Calu3 (cell line): ENCODE measurements at regions not wholly inside any gene's neighbourhood (a gene's known extent, or its start where the extent isn't known, plus 50 kb on each side); places are given as distances from the start of the nearest gene placed in this dataset.

ENCODE experiments used
- BruUV-seq: library from RNA; stranded (reverse); fragments of 400-500 nt; replicated peaks from 2 replicates; lab custom pipeline; 2021; lab: Mats Ljungman, UMichigan
- CTCF ChIA-PET: fragments of 300-600 bp; sonication (Branson Sonifier 250); formaldehyde crosslinking; loops from one replicate; lab custom pipeline; 2022; ENCODE audit warnings: antibody characterized with exemption; lab: Charles Lee
- DNase-seq: peaks from one replicate; pipeline ENCODE4 v3.0.0; 2022
- H3K27ac Mint-ChIP-seq: one replicate; pipeline ENCODE4 v1.8.0; 2022; ENCODE audit warnings: mixed read lengths; ENCODE audit not compliant: unreplicated experiment
- H3K27me3 Mint-ChIP-seq: one replicate; pipeline ENCODE4 v1.8.0; 2022; ENCODE audit warnings: mixed read lengths; ENCODE audit not compliant: unreplicated experiment
- H3K36me3 Mint-ChIP-seq: one replicate; pipeline ENCODE4 v1.8.0; 2022; ENCODE audit warnings: mild to moderate bottlenecking, moderate library complexity, mixed read lengths; ENCODE audit not compliant: insufficient read depth, unreplicated experiment
- H3K4me1 Mint-ChIP-seq: one replicate; pipeline ENCODE4 v1.8.0; 2022; ENCODE audit warnings: mild to moderate bottlenecking, low read depth, mixed read lengths; ENCODE audit not compliant: unreplicated experiment
- H3K4me3 Mint-ChIP-seq: one replicate; pipeline ENCODE4 v1.8.0; 2022; ENCODE audit warnings: mild to moderate bottlenecking, low read depth, moderate library complexity, mixed read lengths; ENCODE audit not compliant: unreplicated experiment
- H3K9me3 Mint-ChIP-seq: one replicate; pipeline ENCODE4 v1.8.0; 2022; ENCODE audit warnings: low read depth, mixed read lengths; ENCODE audit not compliant: unreplicated experiment
- CTCF ChIP-seq: fragments of 200-600 bp; IDR thresholded peaks from one replicate; pipeline ENCODE4 v1.8.0; 2022; ENCODE audit warnings: antibody characterized with exemption; ENCODE audit not compliant: unreplicated experiment
- intact Hi-C: fragments of 100-400 bp; cut with micrococcal nuclease; formaldehyde crosslinking; loops from one replicate; pipeline ENCODE4 v1.10.0; 2022; ENCODE audit not compliant: unreplicated experiment

DNA sequence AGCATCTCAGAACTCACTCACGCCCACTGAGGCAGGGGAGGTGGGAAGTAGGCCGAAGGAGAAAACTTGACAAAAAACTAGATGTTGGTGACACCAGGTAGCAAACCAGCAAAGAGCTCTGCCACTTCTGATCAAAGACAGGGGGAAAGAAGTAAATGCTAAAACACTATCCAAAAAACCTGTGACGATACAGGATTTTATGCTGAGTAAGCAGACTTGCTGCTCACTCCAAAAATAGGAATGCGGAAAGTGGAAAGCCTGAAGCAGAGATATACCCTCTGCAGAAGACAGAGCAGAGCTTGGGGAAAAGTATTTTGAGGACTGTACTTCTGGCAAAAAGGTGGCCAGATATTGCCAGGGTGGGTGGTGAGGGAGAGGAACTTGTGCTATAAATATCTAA lies 73.3 kb upstream of the YPEL5 start:
- Mint-ChIP-seq H3K4me1 (no peaks in the 10 kb centered on the region), H3K36me3 (no peaks in the 10 kb centered on the region), H3K4me3 (no peak overlapping the region), H3K9me3 (no peaks in the 10 kb centered on the region), H3K27ac (no peak overlapping the region), H3K27me3 (peaks cover 86% of the 10 kb centered on the region)
- intact Hi-C loops: loop anchor here (5.0 kb wide), 2 partner anchors 766 to 836 kb away; no protein-coding TSS in a partner anchor
- CTCF ChIA-PET: no interaction called here
- DNase-seq: no peak
- TF ChIP-seq CTCF: no peak
- no TSS peak for BruUV-seq

DNA sequence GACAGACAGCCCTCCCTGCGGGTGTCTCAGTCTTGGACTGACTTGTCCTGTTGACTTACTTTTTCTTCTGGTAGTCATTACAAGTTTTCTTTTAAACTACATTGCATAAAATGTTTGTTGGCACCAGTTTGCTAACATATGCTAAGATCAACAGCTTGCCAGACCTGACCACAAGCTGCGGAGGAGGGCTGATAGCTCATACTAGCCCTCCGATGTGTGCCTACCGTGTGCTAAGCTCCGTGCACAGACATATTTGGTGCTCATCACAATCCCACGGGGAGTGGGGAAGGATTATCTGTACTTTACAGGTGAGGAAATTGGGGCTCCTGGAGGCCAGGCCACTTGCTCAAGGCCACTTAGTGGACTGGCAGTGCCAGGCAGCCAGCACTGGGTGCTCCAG lies 72.8 kb upstream of the YPEL5 start:
- DNase-seq: no peak
- TF ChIP-seq CTCF: no peak
- CTCF ChIA-PET: interaction anchor here (0.7 kb wide), 1 partner anchor 839 kb away, joined by 4 read pairs; no protein-coding TSS in a partner anchor
- no peak overlapping the region for H3K4me3 Mint-ChIP-seq
- intact Hi-C loops: loop anchor here (5.0 kb wide), 2 partner anchors 767 to 837 kb away; no protein-coding TSS in a partner anchor
- H3K27ac Mint-ChIP-seq: no peak overlapping the region
- no TSS peak for BruUV-seq
- H3K36me3 Mint-ChIP-seq: no peaks in the 10 kb centered on the region
- no peaks in the 10 kb centered on the region for H3K9me3 Mint-ChIP-seq
- peaks cover 86% of the 10 kb centered on the region for H3K27me3 Mint-ChIP-seq
- H3K4me1 Mint-ChIP-seq: no peaks in the 10 kb centered on the region

DNA sequence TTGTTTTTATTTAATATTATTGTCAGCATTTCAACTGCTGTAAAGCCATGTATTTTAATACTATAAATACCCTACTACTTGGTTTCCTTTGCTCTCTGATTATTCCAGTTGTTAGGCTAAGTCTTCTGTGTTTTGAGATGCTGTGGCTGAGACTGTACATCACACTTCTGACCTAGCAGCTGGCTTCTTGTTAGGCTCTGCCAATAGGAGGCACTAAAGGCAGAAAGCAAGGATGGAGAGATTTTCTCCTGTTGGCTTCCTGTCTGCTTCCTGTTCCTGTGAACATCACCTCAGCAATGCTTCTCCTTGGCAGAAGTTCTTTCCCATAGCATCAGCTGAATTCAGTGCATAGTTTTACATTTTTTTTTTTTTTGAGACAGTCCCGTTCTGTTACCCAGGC lies 68.3 kb upstream of the YPEL5 start:
- Mint-ChIP-seq H3K9me3 (no peaks in the 10 kb centered on the region), H3K4me3 (no peak overlapping the region), H3K27me3 (peaks cover 74% of the 10 kb centered on the region), H3K4me1 (no peaks in the 10 kb centered on the region), H3K27ac (no peak overlapping the region), H3K36me3 (no peaks in the 10 kb centered on the region)
- TF ChIP-seq CTCF: no peak
- CTCF ChIA-PET: interaction anchor here (1.0 kb wide), 1 partner anchor 155 kb away, joined by 3 read pairs; no protein-coding TSS in a partner anchor
- no peak for DNase-seq
- intact Hi-C loops: no loop called here
- BruUV-seq: no TSS peak

- DNase-seq: no peak
- no peaks in the 10 kb centered on the region for H3K4me1 Mint-ChIP-seq
- no peaks in the 10 kb centered on the region for H3K9me3 Mint-ChIP-seq
- no peak overlapping the region for H3K27ac Mint-ChIP-seq
- H3K4me3 Mint-ChIP-seq: no peak overlapping the region
- no TSS peak for BruUV-seq
- TF ChIP-seq CTCF: no peak
- CTCF ChIA-PET: interaction anchor here (0.9 kb wide), 1 partner anchor 20 kb away, joined by 3 read pairs; no protein-coding TSS in a partner anchor
- intact Hi-C loops: no loop called here
- H3K36me3 Mint-ChIP-seq: no peaks in the 10 kb centered on the region
- peaks cover 76% of the 10 kb centered on the region for H3K27me3 Mint-ChIP-seq
Observed at GRCh38 chr2:30084915-30085314, 61.9 kb upstream of the YPEL5 start.
